Body of pancreas (tissue), 4 donors: ENCODE measurements at regions not wholly inside any gene's neighbourhood (a gene's known extent, or its start where the extent isn't known, plus 50 kb on each side); places are given as distances from the start of the nearest gene placed in this dataset.

Experiments used
- ATAC-seq: fragments of 150-250 bp; one replicate; pipeline ENCODE4 v1.9.1; 2016
- DNase-seq, 4 donors: peaks; one replicate each; pipeline ENCODE4 v3.0.0-alpha.2; 2019
- H3K27ac ChIP-seq, 4 donors: fragments of 200-600 bp; sonication (generic); 1 replicate in 3 of 4; 2 replicates in 1 of 4; pipeline versions ENCODE4 v1.5.1 to v1.6.1; 2016 to 2019; ENCODE audit warnings: mild to moderate bottlenecking in 1 of 4, mixed read lengths in 1 of 4, moderate library complexity in 1 of 4
- H3K27me3 ChIP-seq, 2 donors: fragments of 200-600 bp; sonication (generic); one replicate each; pipeline ENCODE4 v1.6.0; 2016; ENCODE audit warnings: mild to moderate bottlenecking in 1 of 2
- H3K36me3 ChIP-seq, 2 donors: fragments of 200-600 bp; sonication (generic); replicated peaks in 1 of 2; 2 replicates each; pipeline ENCODE4 v1.5.1; 2016; ENCODE audit warnings: low read depth in 2 of 2; ENCODE audit not compliant: insufficient read depth in 1 of 2
- H3K4me1 ChIP-seq: fragments of 200-600 bp; sonication (generic); one replicate; pipeline ENCODE4 v1.6.0; 2016
- H3K4me3 ChIP-seq, 2 donors: fragments of 200-600 bp; sonication (generic); 1 replicate in 1 of 2; 2 replicates in 1 of 2; pipeline ENCODE4 v1.5.1; 2016 to 2019
- H3K9me3 ChIP-seq, 3 donors: fragments of 200-600 bp; sonication (generic); 1 replicate in 2 of 3; 2 replicates in 1 of 3; pipeline ENCODE4 v1.5.1; 2016
- CTCF ChIP-seq, 7 experiments: fragments of 450-650 bp in 4 of 7; fragments of 200-600 bp in 3 of 7; sonication (generic) in 3 of 7; IDR thresholded peaks; one replicate each; pipeline ENCODE4 v1.5.1; 2016 to 2019; ENCODE audit warnings: antibody characterized with exemption in 7 of 7
- POLR2A ChIP-seq, 3 donors: fragments of 450-650 bp; IDR thresholded peaks; one replicate each; pipeline ENCODE4 v1.6.1; 2016; ENCODE audit warnings: antibody characterized with exemption in 3 of 3, mild to moderate bottlenecking in 2 of 3
- WGBS, 2 donors: methylation state at CpG; one replicate each; pipeline ENCODE4 v1.1.5; 2017; 5-methylcytosine and 5-hydroxymethylcytosine counted together
- intact Hi-C: fragments of 100-400 bp; cut with DNase I; formaldehyde crosslinking; loops from one replicate; pipeline ENCODE4 v1.15.1; 2023

GRCh38 chr5:120954255-120954654 is 490.2 kb downstream of the PRR16 start:
- no peaks in the 10 kb centered on the region for H3K9me3 ChIP-seq
- H3K4me3 ChIP-seq, result no peak overlapping the region
- no peak for DNase-seq
- ATAC-seq, result no peak
- intact Hi-C loops, result no loop called here
- H3K4me1 ChIP-seq, result no peaks in the 10 kb centered on the region
- no peak overlapping the region for H3K27ac ChIP-seq
- no peaks in the 10 kb centered on the region for H3K36me3 ChIP-seq
- TF ChIP-seq POLR2A (IDR thresholded peaks at IDR 0.05) (no peak), CTCF (IDR thresholded peaks at IDR 0.05) (no peak)
- no peaks in the 10 kb centered on the region for H3K27me3 ChIP-seq

GRCh38 chr5:120955795-120956194 is 491.7 kb downstream of the PRR16 start:
- no peaks in the 10 kb centered on the region for H3K4me1 ChIP-seq
- no peaks in the 10 kb centered on the region for H3K36me3 ChIP-seq
- H3K27me3 ChIP-seq, result no peaks in the 10 kb centered on the region
- no peak for ATAC-seq
- intact Hi-C loops, result no loop called here
- H3K27ac ChIP-seq, result no peak overlapping the region
- no peak for DNase-seq
- no peak overlapping the region for H3K4me3 ChIP-seq
- H3K9me3 ChIP-seq, result no peaks in the 10 kb centered on the region
- no peak for TF ChIP-seq POLR2A (IDR thresholded peaks at IDR 0.05)
- no peak for TF ChIP-seq CTCF (IDR thresholded peaks at IDR 0.05)

GRCh38 chr5:120958877-120959485 is 494.9 kb downstream of the PRR16 start:
- WGBS, 2 donors, result 83 to 91% methylated on average over 7 of the region's 7 CpGs
- no peak overlapping the region for H3K4me3 ChIP-seq
- TF ChIP-seq POLR2A (IDR thresholded peaks at IDR 0.05) (no peak), CTCF (IDR thresholded peaks at IDR 0.05) (no peak)
- intact Hi-C loops, result no loop called here
- DNase-seq (no peak), ATAC-seq (no peak)
- no peaks in the 10 kb centered on the region for H3K9me3 ChIP-seq
- H3K27ac ChIP-seq, result no peak overlapping the region
- H3K27me3 ChIP-seq, result no peaks in the 10 kb centered on the region
- H3K36me3 ChIP-seq, result no peaks in the 10 kb centered on the region
- H3K4me1 ChIP-seq, result no peaks in the 10 kb centered on the region

- H3K27me3 ChIP-seq, result no peaks in the 10 kb centered on the region
- intact Hi-C loops, result no loop called here
- no peaks in the 10 kb centered on the region for H3K4me1 ChIP-seq
- no peak overlapping the region for H3K4me3 ChIP-seq
- DNase-seq, result no peak
- no peaks in the 10 kb centered on the region for H3K9me3 ChIP-seq
- TF ChIP-seq CTCF (IDR thresholded peaks at IDR 0.05), result no peak
- TF ChIP-seq POLR2A (IDR thresholded peaks at IDR 0.05), result no peak
- no peak overlapping the region for H3K27ac ChIP-seq
- H3K36me3 ChIP-seq, result no peaks in the 10 kb centered on the region
- WGBS, 2 donors, result 88 to 92% methylated on average over 1 of the region's 1 CpG
- no peak for ATAC-seq
Measured at GRCh38 chr5:120960510-120960909, 496.4 kb downstream of the PRR16 start.

GRCh38 chr5:120967366-120967765 is 503.3 kb downstream of the PRR16 start:
- ATAC-seq (no peak), DNase-seq (no peak)
- H3K4me3 ChIP-seq, result no peak overlapping the region
- no peaks in the 10 kb centered on the region for H3K27me3 ChIP-seq
- no peak for TF ChIP-seq CTCF (IDR thresholded peaks at IDR 0.05)
- no peak for TF ChIP-seq POLR2A (IDR thresholded peaks at IDR 0.05)
- intact Hi-C loops, result no loop called here
- H3K4me1 ChIP-seq, result no peaks in the 10 kb centered on the region
- H3K9me3 ChIP-seq, result no peaks in the 10 kb centered on the region
- H3K36me3 ChIP-seq, result no peaks in the 10 kb centered on the region
- no peak overlapping the region for H3K27ac ChIP-seq
